Fibroblast of lung (primary cell): ENCODE measurements at regions not wholly inside any gene's neighbourhood (a gene's known extent, or its start where the extent isn't known, plus 50 kb on each side); places are given as distances from the start of the nearest gene placed in this dataset.

ENCODE experiments used
- DNase-seq, 2 donors: peaks; one replicate each; pipeline versions ENCODE4 v3.0.0 to v3.0.0-alpha.2; 2010; ENCODE audit warnings: low read depth in 2 of 2
- H2AFZ ChIP-seq: 2 replicates; pipeline ENCODE4 v1.5.1; 2012; ENCODE audit warnings: low read length, control low read depth, inconsistent platforms
- H3K27ac ChIP-seq: 2 replicates; pipeline ENCODE4 v1.5.1; 2011; ENCODE audit warnings: low read length, control low read depth; ENCODE audit not compliant: insufficient read depth
- H3K27me3 ChIP-seq: 2 replicates; pipeline ENCODE4 v1.5.1; 2011; ENCODE audit warnings: mild to moderate bottlenecking, low read length; ENCODE audit not compliant: control insufficient read depth, insufficient read depth
- H3K36me3 ChIP-seq: 2 replicates; pipeline ENCODE4 v1.5.1; 2011; ENCODE audit warnings: low read length; ENCODE audit not compliant: control insufficient read depth, insufficient read depth
- H3K4me1 ChIP-seq: 2 replicates; pipeline ENCODE4 v1.5.1; 2011; ENCODE audit warnings: low read length; ENCODE audit not compliant: control insufficient read depth, insufficient read depth; ENCODE audit errors: extremely low read depth
- H3K4me2 ChIP-seq: 2 replicates; pipeline ENCODE4 v1.5.1; 2011; ENCODE audit warnings: low read length, control low read depth; ENCODE audit not compliant: insufficient read depth; ENCODE audit errors: extremely low read depth
- H3K4me3 ChIP-seq, 4 experiments: fragments of 200-600 bp in 1 of 4; sonication (generic) in 1 of 4; replicated peaks in 1 of 4; 2 replicates each; pipeline ENCODE4 v1.5.1; 2011 to 2016; ENCODE audit warnings: low read length in 4 of 4, low read depth in 3 of 4, mild to moderate bottlenecking in 3 of 4, control low read depth in 2 of 4, inconsistent platforms in 1 of 4, mixed read lengths in 1 of 4; ENCODE audit not compliant: insufficient read depth in 1 of 4; ENCODE audit errors: control extremely low read depth in 1 of 4
- H3K79me2 ChIP-seq: 2 replicates; pipeline ENCODE4 v1.5.1; 2012; ENCODE audit warnings: mild to moderate bottlenecking, low read length, inconsistent platforms; ENCODE audit not compliant: control insufficient read depth, insufficient read depth
- H3K9ac ChIP-seq: 2 replicates; pipeline ENCODE4 v1.5.1; 2011; ENCODE audit warnings: mild to moderate bottlenecking, low read length, control low read depth; ENCODE audit not compliant: insufficient read depth
- H3K9me3 ChIP-seq: 2 replicates; pipeline ENCODE4 v1.5.1; 2012; ENCODE audit warnings: low read depth, low read length; ENCODE audit not compliant: control insufficient read depth, insufficient read depth
- H4K20me1 ChIP-seq: 2 replicates; pipeline ENCODE4 v1.5.1; 2011; ENCODE audit warnings: low read length; ENCODE audit not compliant: control insufficient read depth, insufficient read depth; ENCODE audit errors: extremely low read depth
- EZH2 ChIP-seq: IDR thresholded peaks from 2 replicates; pipeline ENCODE4 v1.5.1; 2012; ENCODE audit warnings: low read length, control low read depth, mild to moderate bottlenecking; ENCODE audit errors: missing control alignments
- TF ChIP-seq, protein P1 (sequence below), 2 donors: IDR thresholded peaks in 1 of 2; conservative IDR thresholded peaks in 1 of 2; 1 replicate in 1 of 2; 2 replicates in 1 of 2; pipeline ENCODE4 v1.5.1; 2011 to 2012; ENCODE audit warnings: low read length in 2 of 2, control low read depth in 1 of 2, inconsistent platforms in 1 of 2, low read depth in 1 of 2, mild to moderate bottlenecking in 1 of 2

DNA sequence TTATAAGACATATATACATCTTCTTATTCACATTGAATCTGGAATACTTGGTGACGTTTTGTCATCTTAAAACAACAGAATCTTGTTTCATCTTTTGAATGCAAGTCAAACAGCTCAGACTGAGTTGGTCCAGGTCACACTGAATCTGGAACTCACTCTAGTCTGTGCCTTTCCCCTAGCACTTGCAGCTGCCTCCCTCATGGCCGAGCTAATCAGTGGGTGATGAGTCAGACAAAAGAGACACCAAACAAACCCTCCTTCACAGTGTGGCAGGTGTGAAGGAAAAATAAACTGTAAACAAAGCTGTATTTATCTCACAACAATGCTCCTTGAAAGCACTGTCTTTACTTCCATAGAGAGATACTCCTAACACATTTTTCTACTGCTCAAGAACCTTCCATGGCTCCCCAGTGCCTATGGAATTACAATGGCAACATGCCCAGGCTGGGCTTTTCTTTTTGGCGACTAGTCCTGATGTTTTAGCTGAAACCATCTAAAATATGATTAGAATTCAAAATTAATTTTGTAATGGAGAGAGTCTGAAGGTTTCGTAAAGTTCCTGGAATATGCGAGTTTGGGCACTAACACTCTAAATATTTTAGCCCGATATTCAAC, 140.0 kb downstream of the ZNF365 start:
- Histone ChIP-seq H3K36me3 (no peaks in the 10 kb centered on the region), H3K9ac (no peak overlapping the region), H3K27ac (no peak overlapping the region), H4K20me1 (no peaks in the 10 kb centered on the region), H3K4me1 (no peaks in the 10 kb centered on the region), H3K79me2 (no peaks in the 10 kb centered on the region), H3K27me3 (no peaks in the 10 kb centered on the region), H3K9me3 (no peaks in the 10 kb centered on the region), H3K4me2 (no peak overlapping the region), H3K4me3 (no peak overlapping the region), H2AFZ (no peak overlapping the region)
- DNase-seq = peak in 1 of 2 donors; percentile 15
- TF ChIP-seq, protein P1, sequence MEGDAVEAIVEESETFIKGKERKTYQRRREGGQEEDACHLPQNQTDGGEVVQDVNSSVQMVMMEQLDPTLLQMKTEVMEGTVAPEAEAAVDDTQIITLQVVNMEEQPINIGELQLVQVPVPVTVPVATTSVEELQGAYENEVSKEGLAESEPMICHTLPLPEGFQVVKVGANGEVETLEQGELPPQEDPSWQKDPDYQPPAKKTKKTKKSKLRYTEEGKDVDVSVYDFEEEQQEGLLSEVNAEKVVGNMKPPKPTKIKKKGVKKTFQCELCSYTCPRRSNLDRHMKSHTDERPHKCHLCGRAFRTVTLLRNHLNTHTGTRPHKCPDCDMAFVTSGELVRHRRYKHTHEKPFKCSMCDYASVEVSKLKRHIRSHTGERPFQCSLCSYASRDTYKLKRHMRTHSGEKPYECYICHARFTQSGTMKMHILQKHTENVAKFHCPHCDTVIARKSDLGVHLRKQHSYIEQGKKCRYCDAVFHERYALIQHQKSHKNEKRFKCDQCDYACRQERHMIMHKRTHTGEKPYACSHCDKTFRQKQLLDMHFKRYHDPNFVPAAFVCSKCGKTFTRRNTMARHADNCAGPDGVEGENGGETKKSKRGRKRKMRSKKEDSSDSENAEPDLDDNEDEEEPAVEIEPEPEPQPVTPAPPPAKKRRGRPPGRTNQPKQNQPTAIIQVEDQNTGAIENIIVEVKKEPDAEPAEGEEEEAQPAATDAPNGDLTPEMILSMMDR (conservative IDR thresholded peaks at IDR 0.05 in 1 of 2, IDR thresholded peaks at IDR 0.05 in 1 of 2; ENCODE audit: low read depth in 1 of 2, low read length in 2 of 2) = no peak
- TF ChIP-seq EZH2 = no peak

- Histone ChIP-seq H3K9me3 (no peaks in the 10 kb centered on the region), H3K4me1 (no peaks in the 10 kb centered on the region), H3K27me3 (no peaks in the 10 kb centered on the region), H4K20me1 (no peaks in the 10 kb centered on the region), H3K79me2 (no peaks in the 10 kb centered on the region), H2AFZ (no peak overlapping the region), H3K27ac (no peak overlapping the region), H3K36me3 (no peaks in the 10 kb centered on the region), H3K9ac (no peak overlapping the region), H3K4me2 (no peak overlapping the region), H3K4me3 (no peak overlapping the region)
- TF ChIP-seq, protein P1 (conservative IDR thresholded peaks at IDR 0.05 in 1 of 2, IDR thresholded peaks at IDR 0.05 in 1 of 2; ENCODE audit: low read depth in 1 of 2, low read length in 2 of 2) = no peak
- no peak for TF ChIP-seq EZH2
- DNase-seq = no peak
These were observed 143.1 kb downstream of the ZNF365 start for GRCh38 chr10:62517252-62517651.

GRCh38 chr10:62527019-62527827, 153.1 kb downstream of the ZNF365 start:
- H2AFZ ChIP-seq = no peak overlapping the region
- no peak overlapping the region for H3K27ac ChIP-seq

More at GRCh38 chr10:62527019-62527827, 153.1 kb downstream of the ZNF365 start:
- Histone ChIP-seq H3K27me3 (no peaks in the 10 kb centered on the region), H3K4me1 (no peaks in the 10 kb centered on the region), H4K20me1 (no peaks in the 10 kb centered on the region), H3K9ac (no peak overlapping the region), H3K4me2 (no peak overlapping the region), H3K4me3 (no peak overlapping the region), H3K9me3 (no peaks in the 10 kb centered on the region), H3K79me2 (no peaks in the 10 kb centered on the region), H3K36me3 (no peaks in the 10 kb centered on the region)
- no peak for DNase-seq
- TF ChIP-seq, protein P1 (conservative IDR thresholded peaks at IDR 0.05 in 1 of 2, IDR thresholded peaks at IDR 0.05 in 1 of 2; ENCODE audit: low read depth in 1 of 2, low read length in 2 of 2) = no peak
- no peak for TF ChIP-seq EZH2
